C4-2B (cell line): ENCODE measurements at regions not wholly inside any gene's neighbourhood (a gene's known extent, or its start where the extent isn't known, plus 50 kb on each side); places are given as distances from the start of the nearest gene placed in this dataset.

Experiments used
- CTCF ChIP-seq: fragments of 450-650 bp; conservative IDR thresholded peaks from 2 replicates; pipeline ENCODE4 v1.5.1; 2017; ENCODE audit warnings: mild to moderate bottlenecking
- ZFX ChIP-seq: fragments of 450-650 bp; IDR thresholded peaks from 2 replicates; pipeline ENCODE4 v1.6.1; 2017

- TF ChIP-seq CTCF: no peak
- TF ChIP-seq ZFX: no peak
Observed at GRCh38 chrX:38862100-38862499, 60.8 kb downstream of the MID1IP1 start.
